ENCODE measurements at regions not wholly inside any gene's neighbourhood (a gene's known extent, or its start where the extent isn't known, plus 50 kb on each side); places are given as distances from the start of the nearest gene placed in this dataset.

DNA sequence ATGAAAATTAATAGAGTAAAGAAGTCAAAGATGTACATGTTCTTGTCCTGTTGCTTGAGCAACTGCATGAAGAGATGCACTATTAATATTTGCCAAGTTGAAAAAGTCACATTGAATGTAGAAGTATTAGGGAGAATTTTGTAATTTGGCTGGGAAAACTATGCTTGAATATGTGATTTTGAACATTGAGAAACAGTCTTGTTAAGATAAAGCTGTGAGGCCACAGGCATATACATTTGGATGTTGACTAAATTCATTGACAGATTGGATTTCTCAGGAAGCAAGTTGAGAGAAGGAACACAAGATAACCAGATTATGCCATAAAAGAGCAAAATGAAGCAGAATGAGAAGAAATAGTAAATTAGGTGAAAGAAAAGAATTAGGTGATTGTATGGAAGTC lies 1777.5 kb upstream of the PCDH7 start:
- TF ChIP-seq, protein P1, sequence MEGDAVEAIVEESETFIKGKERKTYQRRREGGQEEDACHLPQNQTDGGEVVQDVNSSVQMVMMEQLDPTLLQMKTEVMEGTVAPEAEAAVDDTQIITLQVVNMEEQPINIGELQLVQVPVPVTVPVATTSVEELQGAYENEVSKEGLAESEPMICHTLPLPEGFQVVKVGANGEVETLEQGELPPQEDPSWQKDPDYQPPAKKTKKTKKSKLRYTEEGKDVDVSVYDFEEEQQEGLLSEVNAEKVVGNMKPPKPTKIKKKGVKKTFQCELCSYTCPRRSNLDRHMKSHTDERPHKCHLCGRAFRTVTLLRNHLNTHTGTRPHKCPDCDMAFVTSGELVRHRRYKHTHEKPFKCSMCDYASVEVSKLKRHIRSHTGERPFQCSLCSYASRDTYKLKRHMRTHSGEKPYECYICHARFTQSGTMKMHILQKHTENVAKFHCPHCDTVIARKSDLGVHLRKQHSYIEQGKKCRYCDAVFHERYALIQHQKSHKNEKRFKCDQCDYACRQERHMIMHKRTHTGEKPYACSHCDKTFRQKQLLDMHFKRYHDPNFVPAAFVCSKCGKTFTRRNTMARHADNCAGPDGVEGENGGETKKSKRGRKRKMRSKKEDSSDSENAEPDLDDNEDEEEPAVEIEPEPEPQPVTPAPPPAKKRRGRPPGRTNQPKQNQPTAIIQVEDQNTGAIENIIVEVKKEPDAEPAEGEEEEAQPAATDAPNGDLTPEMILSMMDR (IDR thresholded peaks at IDR 0.05), result no peak
- TF ChIP-seq POLR2A (IDR thresholded peaks at IDR 0.05), result no peak
